GM12878 (cell line): ENCODE measurements at regions not wholly inside any gene's neighbourhood (a gene's known extent, or its start where the extent isn't known, plus 50 kb on each side); places are given as distances from the start of the nearest gene placed in this dataset.
A peak's percentile ranks its signal among the peaks of the same experiment; 100 is the strongest.

ENCODE experiments used
- ATAC-seq: fragments of 200-7000 bp; cut with Tn5 transposase; 3 replicates; pipeline ENCODE4 v1.9.1; 2020; ENCODE audit warnings: mild to moderate bottlenecking, moderate library complexity
- BruUV-seq: library from RNA; stranded (reverse); fragments of 400-500 nt; replicated peaks from 2 replicates; lab custom pipeline; 2021; lab: Mats Ljungman, UMichigan
- CTCF ChIA-PET: fragments of 300-600 bp; sonication (Branson Sonifier 250); formaldehyde crosslinking; extraction: SDS; loops from one replicate; lab custom pipeline; 2021; ENCODE audit warnings: inconsistent platforms; lab: Yijun Ruan, JAX
- POLR2A ChIA-PET: fragments of 350-600 bp; formaldehyde crosslinking; extraction: SDS; loops from one replicate; lab custom pipeline; 2021; ENCODE audit warnings: inconsistent platforms; lab: Charles Lee
- RAD21 ChIA-PET: fragments of 300-600 bp; sonication (Branson Sonifier 250); formaldehyde crosslinking; loops from one replicate; lab custom pipeline; 2023; ENCODE audit warnings: antibody characterized with exemption; ENCODE audit not compliant: unreplicated experiment; lab: Charles Lee
- SMC1A ChIA-PET: fragments of 300-600 bp; sonication (Branson Sonifier 250); formaldehyde crosslinking; loops from one replicate; lab custom pipeline; 2023; ENCODE audit not compliant: unreplicated experiment, uncharacterized antibody; lab: Charles Lee
- DNase-seq: peaks from one replicate; pipeline ENCODE4 v3.0.0-alpha.2; 2011; ENCODE audit warnings: low read depth, low spot score
- FAIRE-seq: peaks from 3 replicates; lab custom pipeline; 2011; peaks lifted over from hg19 to GRCh38; lab: Jason Lieb, UNC
- H2AFZ ChIP-seq: 2 replicates; pipeline ENCODE4 v1.6.0; 2011; ENCODE audit warnings: low read depth, low read length, control low read depth; ENCODE audit not compliant: control insufficient read depth
- H3K27ac ChIP-seq: 2 replicates; pipeline ENCODE4 v1.5.1; 2011; ENCODE audit warnings: control low read depth; ENCODE audit not compliant: control insufficient read depth, insufficient read depth
- H3K27me3 ChIP-seq, 2 experiments: replicated peaks in 1 of 2; 2 replicates each; pipeline versions ENCODE4 v1.6.0 to v1.6.1; 2011; ENCODE audit warnings: low read length in 1 of 2; ENCODE audit not compliant: control insufficient read depth in 2 of 2, insufficient read depth in 2 of 2
- H3K36me3 ChIP-seq, 2 experiments: 2 replicates each; pipeline ENCODE4 v1.5.1; 2011; ENCODE audit warnings: low read length in 1 of 2; ENCODE audit not compliant: control insufficient read depth in 2 of 2, insufficient read depth in 2 of 2
- H3K4me1 ChIP-seq: 2 replicates; pipeline ENCODE4 v1.6.1; 2011; ENCODE audit warnings: mild to moderate bottlenecking, low read length, moderate library complexity, mixed read lengths; ENCODE audit not compliant: control insufficient read depth, insufficient read depth
- H3K4me2 ChIP-seq: 2 replicates; pipeline ENCODE4 v1.6.0; 2011; ENCODE audit warnings: control low read depth; ENCODE audit not compliant: control insufficient read depth, insufficient read depth
- H3K4me3 ChIP-seq: fragments of 200-600 bp; sonication (generic); 2 replicates; pipeline ENCODE4 v1.5.1; 2016
- H3K79me2 ChIP-seq: 2 replicates; pipeline ENCODE4 v1.6.0; 2011; ENCODE audit warnings: low read length; ENCODE audit not compliant: control insufficient read depth, insufficient read depth
- H3K9ac ChIP-seq: 2 replicates; pipeline ENCODE4 v1.8.0; 2011; ENCODE audit warnings: low read length, control low read depth, mixed read lengths; ENCODE audit not compliant: control insufficient read depth, insufficient read depth
- H3K9me3 ChIP-seq: replicated peaks from 3 replicates; pipeline ENCODE4 v1.5.1; 2011; ENCODE audit warnings: mild to moderate bottlenecking, low read length; ENCODE audit not compliant: control insufficient read depth, insufficient read depth
- H4K20me1 ChIP-seq: 2 replicates; pipeline ENCODE4 v1.6.0; 2011; ENCODE audit not compliant: control insufficient read depth, insufficient read depth
- ATF3 ChIP-seq: IDR thresholded peaks from 2 replicates; pipeline ENCODE4 v1.6.1; 2011; ENCODE audit warnings: low read depth, mild to moderate bottlenecking, low read length, moderate library complexity, borderline replicate concordance; ENCODE audit errors: extremely low read depth
- BHLHE40 ChIP-seq, 2 experiments: fragments of 450-650 bp in 1 of 2; IDR thresholded peaks; 2 replicates each; pipeline ENCODE4 v1.6.1; 2011 to 2017; ENCODE audit warnings: low read depth in 2 of 2, borderline replicate concordance in 1 of 2, improper control_type of control experiment in 1 of 2, low read length in 1 of 2, mild to moderate bottlenecking in 1 of 2
- BMI1 ChIP-seq: fragments of 450-650 bp; IDR thresholded peaks from 2 replicates; pipeline ENCODE4 v1.6.1; 2016; ENCODE audit warnings: mild to moderate bottlenecking, moderate library complexity, borderline replicate concordance
- ELK1 ChIP-seq: IDR thresholded peaks from 2 replicates; pipeline ENCODE4 v1.6.1; 2012; ENCODE audit warnings: low read depth, low read length, improper control_type of control experiment
- FOXM1 ChIP-seq: IDR thresholded peaks from 2 replicates; pipeline ENCODE4 v1.6.1; 2012; ENCODE audit warnings: low read depth, mild to moderate bottlenecking, inconsistent platforms, low read length, moderate library complexity
- IKZF2 ChIP-seq, 2 experiments: fragments of 450-650 bp; IDR thresholded peaks; 2 replicates each; pipeline ENCODE4 v1.6.1; 2017; ENCODE audit warnings: mild to moderate bottlenecking in 2 of 2, moderate library complexity in 2 of 2
- JUNB ChIP-seq: IDR thresholded peaks from 2 replicates; pipeline ENCODE4 v1.6.1; 2016; ENCODE audit warnings: antibody characterized with exemption, mild to moderate bottlenecking
- NFYB ChIP-seq: IDR thresholded peaks from 2 replicates; pipeline ENCODE4 v1.6.1; 2011; ENCODE audit warnings: low read depth, mild to moderate bottlenecking, low read length, improper control_type of control experiment, moderate library complexity; ENCODE audit not compliant: insufficient read depth
- PML ChIP-seq: IDR thresholded peaks from 2 replicates; pipeline ENCODE4 v1.6.1; 2012; ENCODE audit warnings: low read length, inconsistent platforms
- RBBP5 ChIP-seq: fragments of 200-600 bp; sonication (generic); conservative IDR thresholded peaks from 2 replicates; pipeline ENCODE4 v1.6.1; 2016
- ZNF24 ChIP-seq: fragments of 450-650 bp; IDR thresholded peaks from 2 replicates; pipeline ENCODE4 v1.6.1; 2017; ENCODE audit warnings: antibody characterized with exemption, mild to moderate bottlenecking
- ZNF622 ChIP-seq: fragments of 450-650 bp; IDR thresholded peaks from 2 replicates; pipeline ENCODE4 v1.6.1; 2017; ENCODE audit warnings: mild to moderate bottlenecking, inconsistent platforms
- WGBS: methylation state at CpG from one replicate; pipeline ENCODE4 v1.1.6; 2016; ENCODE audit warnings: low lambda C conversion rate; ENCODE audit not compliant: insufficient replicate concordance, insufficient coverage; ENCODE audit errors: missing lambda C conversion rate; 5-methylcytosine and 5-hydroxymethylcytosine counted together
- in situ Hi-C: fragments of 300-500 bp; cut with MboI; formaldehyde crosslinking; loops from 9 replicates; pipeline ENCODE4 v1.14.3; 2018; ENCODE audit warnings: mixed read lengths
- intact Hi-C: fragments of 100-400 bp; cut with micrococcal nuclease; formaldehyde crosslinking; loops from one replicate; pipeline ENCODE4 v1.14.2; 2022; ENCODE audit not compliant: unreplicated experiment
- TF ChIP-seq, protein P1 (sequence below), 3 experiments: IDR thresholded peaks in 2 of 3; conservative IDR thresholded peaks in 1 of 3; 2 replicates each; pipeline ENCODE4 v1.5.1; 2011; ENCODE audit warnings: low read depth in 3 of 3, low read length in 3 of 3, mild to moderate bottlenecking in 3 of 3, control low read depth in 2 of 3, moderate library complexity in 2 of 3, inconsistent platforms in 1 of 3, mixed read lengths in 1 of 3; ENCODE audit not compliant: control insufficient read depth in 2 of 3, insufficient read depth in 1 of 3; ENCODE audit errors: extremely low read depth in 1 of 3

- intact Hi-C loops (no loop called here), in situ Hi-C loops (no loop called here)
- BruUV-seq: no TSS peak
Observed at GRCh38 chr13:103894626-103895025, 828.4 kb upstream of the SLC10A2 start.

DNA sequence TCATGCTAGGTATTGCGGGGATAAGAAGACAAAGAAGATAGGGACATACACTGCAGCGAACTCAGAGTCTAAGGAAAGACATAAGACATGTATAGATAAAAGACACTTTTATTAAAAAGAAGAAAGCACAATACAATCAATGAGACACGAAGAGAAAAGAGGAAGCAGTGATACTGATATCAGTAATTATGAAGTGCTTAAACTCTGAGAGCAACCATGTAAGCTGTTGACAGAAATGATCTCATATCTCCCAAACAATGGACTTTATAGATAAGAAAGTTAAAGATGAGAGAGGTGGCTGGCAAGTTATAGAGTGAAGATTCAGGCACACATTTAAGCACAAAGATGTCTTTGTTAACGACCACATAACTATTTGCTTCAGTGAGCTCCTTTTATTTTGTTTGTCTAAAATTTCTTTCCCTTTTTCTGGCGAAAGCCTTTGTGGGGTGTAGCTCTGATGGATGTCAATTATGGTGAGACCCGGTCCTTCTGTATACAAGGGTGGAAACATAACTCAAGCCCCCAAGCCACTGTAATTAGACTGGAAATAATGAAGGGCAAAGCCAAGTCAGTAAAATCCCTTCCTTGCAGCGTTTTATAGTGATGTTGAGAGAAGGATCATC is 818.0 kb upstream of the SLC10A2 start:
- ChIA-PET RAD21 (interaction anchor here (1.0 kb wide), 1 partner anchor 24 kb away, joined by 4 read pairs; no protein-coding TSS in a partner anchor), POLR2A (no interaction called here), CTCF (interaction anchor here (1.1 kb wide), 1 partner anchor 29 kb away, joined by 4 read pairs; no protein-coding TSS in a partner anchor), SMC1A (interaction anchor here (0.6 to 2.1 kb wide), 4 partner anchors 8 to 100 kb away, joined by 3 to 8 read pairs (median 4); no protein-coding TSS in a partner anchor)
- no peaks in the 10 kb centered on the region for H3K36me3 ChIP-seq
- no peaks in the 10 kb centered on the region for H4K20me1 ChIP-seq
- no peak overlapping the region for H3K4me2 ChIP-seq
- under 1% methylated on average over 7 of the region's 7 CpGs for WGBS
- H3K79me2 ChIP-seq: no peaks in the 10 kb centered on the region
- H3K27ac ChIP-seq: no peak overlapping the region
- BruUV-seq: no TSS peak
- H3K9ac ChIP-seq: no peak overlapping the region
- H3K9me3 ChIP-seq: no peaks in the 10 kb centered on the region
- H2AFZ ChIP-seq: no peak overlapping the region
- peak; percentile 90 for ATAC-seq
- H3K4me3 ChIP-seq: no peak overlapping the region
- no peaks in the 10 kb centered on the region for H3K27me3 ChIP-seq
- H3K4me1 ChIP-seq: no peaks in the 10 kb centered on the region
- FAIRE-seq: no peak
- in situ Hi-C loops (no loop called here), intact Hi-C loops (no loop called here)
- no peak for DNase-seq
- TF ChIP-seq FOXM1: no peak
- TF ChIP-seq ZNF24: peak; percentile 84
- TF ChIP-seq NFYB: no peak
- TF ChIP-seq IKZF2 (IDR thresholded peaks at IDR 0.05): peak; percentile 17 to 21; a peak in 1 of 4 replicates
- TF ChIP-seq RBBP5: no peak
- TF ChIP-seq JUNB: peak; percentile 43; the same call in 1 of the 2 replicates
- TF ChIP-seq ATF3: no peak
- 0 out of 4 replicates have a peak, but pooled peaks of 1 of the 2 experiments have one; percentile 9 for TF ChIP-seq BHLHE40 (IDR thresholded peaks at IDR 0.05; ENCODE audit: borderline replicate concordance in 1 of 2, low read depth in 2 of 2, low read length in 1 of 2)
- TF ChIP-seq BMI1: peak; percentile 63
- TF ChIP-seq, protein P1, sequence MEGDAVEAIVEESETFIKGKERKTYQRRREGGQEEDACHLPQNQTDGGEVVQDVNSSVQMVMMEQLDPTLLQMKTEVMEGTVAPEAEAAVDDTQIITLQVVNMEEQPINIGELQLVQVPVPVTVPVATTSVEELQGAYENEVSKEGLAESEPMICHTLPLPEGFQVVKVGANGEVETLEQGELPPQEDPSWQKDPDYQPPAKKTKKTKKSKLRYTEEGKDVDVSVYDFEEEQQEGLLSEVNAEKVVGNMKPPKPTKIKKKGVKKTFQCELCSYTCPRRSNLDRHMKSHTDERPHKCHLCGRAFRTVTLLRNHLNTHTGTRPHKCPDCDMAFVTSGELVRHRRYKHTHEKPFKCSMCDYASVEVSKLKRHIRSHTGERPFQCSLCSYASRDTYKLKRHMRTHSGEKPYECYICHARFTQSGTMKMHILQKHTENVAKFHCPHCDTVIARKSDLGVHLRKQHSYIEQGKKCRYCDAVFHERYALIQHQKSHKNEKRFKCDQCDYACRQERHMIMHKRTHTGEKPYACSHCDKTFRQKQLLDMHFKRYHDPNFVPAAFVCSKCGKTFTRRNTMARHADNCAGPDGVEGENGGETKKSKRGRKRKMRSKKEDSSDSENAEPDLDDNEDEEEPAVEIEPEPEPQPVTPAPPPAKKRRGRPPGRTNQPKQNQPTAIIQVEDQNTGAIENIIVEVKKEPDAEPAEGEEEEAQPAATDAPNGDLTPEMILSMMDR (IDR thresholded peaks at IDR 0.05 in 2 of 3, conservative IDR thresholded peaks at IDR 0.05 in 1 of 3; ENCODE audit: control insufficient read depth in 2 of 3, extremely low read depth in 1 of 3, insufficient read depth in 1 of 3, low read depth in 3 of 3, low read length in 3 of 3): no peak

More at GRCh38 chr13:103894626-103895025, 828.4 kb upstream of the SLC10A2 start:
- Histone ChIP-seq H3K27ac (no peak overlapping the region), H3K79me2 (no peaks in the 10 kb centered on the region), H3K36me3 (no peaks in the 10 kb centered on the region), H2AFZ (no peak overlapping the region), H3K27me3 (no peaks in the 10 kb centered on the region), H3K4me3 (no peak overlapping the region), H4K20me1 (no peaks in the 10 kb centered on the region), H3K4me2 (no peak overlapping the region), H3K9me3 (no peaks in the 10 kb centered on the region), H3K9ac (no peak overlapping the region), H3K4me1 (no peaks in the 10 kb centered on the region)
- POLR2A ChIA-PET: no interaction called here
- DNase-seq: no peak
- CTCF ChIA-PET: no interaction called here
- RAD21 ChIA-PET: no interaction called here
- no peak for ATAC-seq
- TF ChIP-seq ELK1: no peak
- no peak for TF ChIP-seq PML
- TF ChIP-seq ZNF622: no peak
- WGBS: 12% methylated on average over 5 of the region's 5 CpGs
- FAIRE-seq: no peak
- SMC1A ChIA-PET: interaction anchor here (1.1 to 1.5 kb wide), 2 partner anchors 15 to 34 kb away, joined by 3 read pairs; no protein-coding TSS in a partner anchor
